Right lobe of liver (tissue), 6 donors: ENCODE measurements at regions not wholly inside any gene's neighbourhood (a gene's known extent, or its start where the extent isn't known, plus 50 kb on each side); places are given as distances from the start of the nearest gene placed in this dataset.

Source experiments
- ATAC-seq, 4 donors: fragments of 200-7000 bp; cut with Tn5 transposase; one replicate each; pipeline ENCODE4 v1.9.1; 2020; ENCODE audit warnings: mild to moderate bottlenecking in 4 of 4, moderate library complexity in 4 of 4
- DNase-seq, 3 donors: peaks; one replicate each; pipeline ENCODE4 v3.0.0-alpha.2; 2020
- H3K27ac ChIP-seq, 3 donors: fragments of 200-600 bp; one replicate each; pipeline ENCODE4 v1.8.0; 2022
- H3K27me3 ChIP-seq, 2 donors: fragments of 200-600 bp; one replicate each; pipeline ENCODE4 v1.8.0; 2022
- H3K36me3 ChIP-seq, 4 donors: fragments of 200-600 bp; sonication (generic) in 1 of 4; one replicate each; pipeline versions ENCODE4 v1.5.1 to v1.8.0; 2017 to 2022; ENCODE audit warnings: control low read depth in 1 of 4
- H3K4me1 ChIP-seq, 4 donors: fragments of 200-600 bp; sonication (generic) in 1 of 4; one replicate each; pipeline versions ENCODE4 v1.5.1 to v1.8.0; 2017 to 2022; ENCODE audit warnings: control low read depth in 1 of 4
- H3K4me3 ChIP-seq, 3 donors: fragments of 200-600 bp; one replicate each; pipeline ENCODE4 v1.8.0; 2022
- H3K9me3 ChIP-seq, 4 donors: fragments of 200-600 bp; sonication (generic) in 1 of 4; one replicate each; pipeline versions ENCODE4 v1.5.1 to v1.8.0; 2017 to 2022; ENCODE audit warnings: control low read depth in 1 of 4
- POLR2A ChIP-seq: fragments of 450-650 bp; IDR thresholded peaks from one replicate; pipeline ENCODE4 v1.6.1; 2017; ENCODE audit warnings: antibody characterized with exemption, mild to moderate bottlenecking
- WGBS: methylation state at CpG from one replicate; pipeline ENCODE4 v1.1.6; 2018; ENCODE audit warnings: low coverage, low lambda C conversion rate; ENCODE audit not compliant: insufficient coverage; ENCODE audit errors: missing lambda C conversion rate; 5-methylcytosine and 5-hydroxymethylcytosine counted together
- intact Hi-C, 2 donors: fragments of 100-400 bp; cut with DNase I; formaldehyde crosslinking; loops; one replicate each; pipeline versions ENCODE4 v1.11.2 to v1.14.1; 2022
- TF ChIP-seq, protein P1 (sequence below), 4 donors: fragments of 200-600 bp in 3 of 4; fragments of 450-650 bp in 1 of 4; IDR thresholded peaks; one replicate each; pipeline versions ENCODE4 v1.5.1 to v1.8.0; 2016 to 2022; ENCODE audit warnings: antibody characterized with exemption in 4 of 4, mild to moderate bottlenecking in 2 of 4
- donor health status: DM: no; HTN: yes; CAD: no.
- donor health status: DM: no; HTN: no; CAD: no.
- donor health status: DM: no; HTN: no; CAD: no.
- donor health status: DM: no; HTN: yes; CAD: no.
- donor health status: DM: no; HTN: yes; CAD: no.

DNA sequence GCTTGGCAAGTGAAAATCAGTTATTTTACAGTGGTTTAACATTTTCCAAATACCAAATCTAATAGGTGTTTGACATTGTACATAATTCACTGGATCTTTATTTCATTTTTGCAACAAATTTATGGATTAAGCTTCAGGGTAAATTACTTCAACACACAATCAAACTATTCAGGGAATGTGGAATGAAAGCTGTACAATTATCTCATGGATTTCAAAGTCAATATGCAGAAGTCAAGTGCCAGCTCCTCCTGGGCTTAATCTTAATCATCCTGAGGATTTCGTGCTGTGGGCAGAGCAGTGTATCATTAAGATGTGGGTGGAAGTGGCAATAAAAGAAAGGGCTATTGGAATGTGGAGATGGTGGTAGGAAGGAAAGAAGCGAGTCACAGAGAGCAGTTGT, 548.8 kb downstream of the COL12A1 start:
- intact Hi-C loops: no loop called here
- Histone ChIP-seq H3K4me3 (no peak overlapping the region), H3K27ac (no peak overlapping the region), H3K4me1 (no peaks in the 10 kb centered on the region), H3K9me3 (no peaks in the 10 kb centered on the region), H3K27me3 (no peaks in the 10 kb centered on the region), H3K36me3 (no peaks in the 10 kb centered on the region)
- DNase-seq (no peak), ATAC-seq (no peak)
- TF ChIP-seq, protein P1, sequence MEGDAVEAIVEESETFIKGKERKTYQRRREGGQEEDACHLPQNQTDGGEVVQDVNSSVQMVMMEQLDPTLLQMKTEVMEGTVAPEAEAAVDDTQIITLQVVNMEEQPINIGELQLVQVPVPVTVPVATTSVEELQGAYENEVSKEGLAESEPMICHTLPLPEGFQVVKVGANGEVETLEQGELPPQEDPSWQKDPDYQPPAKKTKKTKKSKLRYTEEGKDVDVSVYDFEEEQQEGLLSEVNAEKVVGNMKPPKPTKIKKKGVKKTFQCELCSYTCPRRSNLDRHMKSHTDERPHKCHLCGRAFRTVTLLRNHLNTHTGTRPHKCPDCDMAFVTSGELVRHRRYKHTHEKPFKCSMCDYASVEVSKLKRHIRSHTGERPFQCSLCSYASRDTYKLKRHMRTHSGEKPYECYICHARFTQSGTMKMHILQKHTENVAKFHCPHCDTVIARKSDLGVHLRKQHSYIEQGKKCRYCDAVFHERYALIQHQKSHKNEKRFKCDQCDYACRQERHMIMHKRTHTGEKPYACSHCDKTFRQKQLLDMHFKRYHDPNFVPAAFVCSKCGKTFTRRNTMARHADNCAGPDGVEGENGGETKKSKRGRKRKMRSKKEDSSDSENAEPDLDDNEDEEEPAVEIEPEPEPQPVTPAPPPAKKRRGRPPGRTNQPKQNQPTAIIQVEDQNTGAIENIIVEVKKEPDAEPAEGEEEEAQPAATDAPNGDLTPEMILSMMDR (IDR thresholded peaks at IDR 0.05): no peak
- TF ChIP-seq POLR2A: no peak
- WGBS: 40% methylated on average over 2 of the region's 2 CpGs

DNA sequence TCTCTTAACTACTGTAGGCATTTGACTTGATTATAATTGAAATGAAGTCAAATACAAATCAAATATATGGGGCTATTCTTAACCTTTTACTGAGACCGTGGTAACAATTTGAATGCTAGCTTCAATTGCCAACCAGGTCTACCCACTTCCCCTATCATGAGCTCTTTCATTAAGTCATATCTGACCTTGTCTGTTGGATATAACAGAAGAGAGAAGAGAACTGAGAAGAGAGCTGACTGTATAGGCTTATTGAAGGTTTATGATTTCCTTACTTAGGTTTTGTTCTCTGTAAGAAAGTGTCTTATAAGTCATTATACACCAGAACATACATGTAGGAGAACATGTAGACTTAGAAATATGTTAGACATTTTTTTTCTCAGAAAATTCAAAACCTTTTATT, 549.4 kb downstream of the COL12A1 start:
- no peaks in the 10 kb centered on the region for H3K9me3 ChIP-seq
- no peak for DNase-seq
- TF ChIP-seq, protein P1 (IDR thresholded peaks at IDR 0.05): no peak
- no peak for TF ChIP-seq POLR2A
- H3K4me1 ChIP-seq: no peaks in the 10 kb centered on the region
- 88% methylated on average over 1 of the region's 1 CpG for WGBS
- H3K27me3 ChIP-seq: no peaks in the 10 kb centered on the region
- no peaks in the 10 kb centered on the region for H3K36me3 ChIP-seq
- H3K4me3 ChIP-seq: no peak overlapping the region
- intact Hi-C loops: no loop called here
- H3K27ac ChIP-seq: no peak overlapping the region
- ATAC-seq: no peak

DNA sequence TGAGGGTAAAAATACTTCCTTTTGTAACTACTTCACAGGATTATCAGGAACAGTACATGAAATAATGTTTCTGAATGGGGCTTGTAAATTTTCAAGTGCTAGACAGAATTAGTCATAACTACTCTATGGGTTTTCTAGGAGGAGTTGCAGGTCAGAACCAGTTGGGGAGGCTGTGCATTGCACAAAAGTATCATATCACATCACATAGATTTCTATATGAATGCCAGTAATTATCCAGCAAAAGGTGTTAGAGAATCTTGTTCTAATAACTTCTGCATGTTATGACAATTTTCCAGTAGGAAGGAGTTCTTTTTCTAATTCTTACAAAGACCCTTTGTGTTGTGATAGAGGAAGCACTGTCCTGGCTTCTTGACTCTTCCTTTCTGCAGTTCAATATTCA, 551.6 kb downstream of the COL12A1 start:
- Histone ChIP-seq H3K4me3 (no peak overlapping the region), H3K9me3 (no peaks in the 10 kb centered on the region), H3K27ac (no peak overlapping the region), H3K27me3 (no peaks in the 10 kb centered on the region), H3K36me3 (no peaks in the 10 kb centered on the region), H3K4me1 (no peaks in the 10 kb centered on the region)
- ATAC-seq: no peak
- DNase-seq: no peak
- intact Hi-C loops: no loop called here
- TF ChIP-seq, protein P1 (IDR thresholded peaks at IDR 0.05): no peak
- no peak for TF ChIP-seq POLR2A

DNA sequence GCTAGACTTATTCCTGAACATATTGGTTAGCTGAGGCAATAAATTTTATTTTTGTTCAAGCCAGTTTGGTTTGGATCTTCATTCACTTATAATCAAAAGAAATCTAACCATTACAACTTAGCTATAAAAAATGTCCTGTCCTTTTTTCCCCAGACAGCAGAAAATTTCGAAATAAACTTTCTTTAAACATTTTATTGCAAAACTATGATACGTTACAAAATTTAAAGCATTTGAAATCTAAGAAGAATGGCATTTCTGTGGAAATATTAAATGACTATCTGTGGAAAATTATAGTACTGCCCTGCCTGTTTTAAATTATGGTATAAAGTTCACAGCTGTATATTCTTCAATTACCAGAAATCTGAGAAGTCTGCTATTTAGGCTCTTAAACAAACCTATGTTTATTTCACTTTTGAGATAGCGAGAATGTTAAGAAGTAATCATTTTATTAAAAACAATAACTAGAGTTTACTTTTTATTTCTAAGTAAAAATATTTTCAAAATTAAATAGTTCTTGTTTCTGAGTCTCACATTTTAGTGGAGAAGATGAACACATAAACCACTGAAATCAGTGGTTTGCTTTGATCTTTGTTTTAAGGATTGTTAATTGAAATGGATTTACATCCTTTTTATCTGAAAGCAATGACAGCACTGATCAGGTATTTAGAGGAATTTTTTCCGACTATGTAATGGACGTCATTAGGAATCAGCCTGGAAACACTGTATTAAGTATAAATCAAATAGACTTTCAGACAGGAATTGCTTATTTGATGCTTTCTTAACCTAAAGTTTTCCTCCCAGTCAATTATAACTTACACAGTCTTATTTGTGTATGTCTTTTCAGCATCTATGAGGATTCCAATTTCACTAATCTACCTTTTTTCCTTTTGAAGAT, 553.7 kb downstream of the COL12A1 start:
- no peak overlapping the region for H3K27ac ChIP-seq
- TF ChIP-seq, protein P1 (IDR thresholded peaks at IDR 0.05): no peak
- no peak for TF ChIP-seq POLR2A
- H3K9me3 ChIP-seq: no peaks in the 10 kb centered on the region
- H3K4me1 ChIP-seq: no peaks in the 10 kb centered on the region
- ATAC-seq (no peak), DNase-seq (no peak)
- no peaks in the 10 kb centered on the region for H3K36me3 ChIP-seq
- H3K4me3 ChIP-seq: no peak overlapping the region
- WGBS: 37% methylated on average over 5 of the region's 5 CpGs
- no peaks in the 10 kb centered on the region for H3K27me3 ChIP-seq
- intact Hi-C loops: no loop called here
